A673 (cell line): ENCODE measurements at regions not wholly inside any gene's neighbourhood (a gene's known extent, or its start where the extent isn't known, plus 50 kb on each side); places are given as distances from the start of the nearest gene placed in this dataset.

Experiments
- BruUV-seq: library from RNA; stranded (reverse); fragments of 400-500 nt; replicated peaks from 2 replicates; lab custom pipeline; 2021; lab: Mats Ljungman, UMichigan
- CTCF ChIA-PET: fragments of 300-600 bp; sonication (Branson Sonifier 250); formaldehyde crosslinking; loops from one replicate; lab custom pipeline; 2022; ENCODE audit warnings: antibody characterized with exemption; lab: Charles Lee
- POLR2A ChIA-PET: fragments of 300-600 bp; sonication (Branson Sonifier 250); formaldehyde crosslinking; loops from one replicate; lab custom pipeline; 2022; ENCODE audit warnings: antibody characterized with exemption; ENCODE audit not compliant: low non-redundant PET; lab: Charles Lee
- DNase-seq: peaks from one replicate; pipeline ENCODE4 v3.0.0-alpha.2; 2015; ENCODE audit warnings: low spot score
- H3K27ac ChIP-seq: fragments of 200-600 bp; sonication (generic); 2 replicates; pipeline ENCODE4 v1.5.1; 2016; ENCODE audit warnings: mixed run types, low read depth, mild to moderate bottlenecking, mixed read lengths, antibody characterized with exemption, low read length; ENCODE audit not compliant: poor library complexity, severe bottlenecking
- H3K27me3 ChIP-seq: fragments of 200-600 bp; sonication (generic); replicated peaks from 2 replicates; pipeline ENCODE4 v1.6.1; 2017; ENCODE audit warnings: mixed run types, low read depth, mild to moderate bottlenecking, mixed read lengths, antibody characterized with exemption, low read length; ENCODE audit not compliant: insufficient read depth, poor library complexity
- H3K36me3 ChIP-seq: fragments of 200-600 bp; sonication (generic); 2 replicates; pipeline ENCODE4 v1.6.1; 2016; ENCODE audit warnings: mixed run types, mild to moderate bottlenecking, mixed read lengths, antibody characterized with exemption, low read length; ENCODE audit not compliant: insufficient read depth, poor library complexity, severe bottlenecking
- H3K4me1 ChIP-seq: fragments of 200-600 bp; sonication (generic); 2 replicates; pipeline ENCODE4 v1.6.1; 2017; ENCODE audit warnings: mixed run types, mild to moderate bottlenecking, mixed read lengths, antibody characterized with exemption, low read length; ENCODE audit not compliant: insufficient read depth, poor library complexity, severe bottlenecking
- H3K4me3 ChIP-seq: fragments of 200-600 bp; sonication (generic); 2 replicates; pipeline ENCODE4 v1.5.1; 2016; ENCODE audit warnings: low read depth, mixed run types, mild to moderate bottlenecking, mixed read lengths, low read length; ENCODE audit not compliant: poor library complexity, severe bottlenecking
- H3K9me3 ChIP-seq: fragments of 200-600 bp; sonication (generic); 2 replicates; pipeline ENCODE4 v1.6.1; 2016; ENCODE audit warnings: mixed run types, low read depth, mild to moderate bottlenecking, mixed read lengths, antibody characterized with exemption, low read length; ENCODE audit not compliant: poor library complexity, severe bottlenecking
- CTCF ChIP-seq: fragments of 300-800, 200-600 bp; sonication (generic); conservative IDR thresholded peaks from 2 replicates; pipeline ENCODE4 v1.5.1; 2017; ENCODE audit warnings: low read depth, mild to moderate bottlenecking, antibody characterized with exemption, low read length, moderate library complexity, mixed read lengths
- EZH2 ChIP-seq: fragments of 200-600 bp; sonication (generic); IDR thresholded peaks from 2 replicates; pipeline ENCODE4 v1.6.1; 2017; ENCODE audit warnings: borderline replicate concordance, low read depth, mild to moderate bottlenecking, mixed read lengths, antibody characterized with exemption, low read length; ENCODE audit not compliant: poor library complexity, severe bottlenecking
- intact Hi-C: fragments of 100-400 bp; cut with micrococcal nuclease; formaldehyde crosslinking; loops from one replicate; pipeline ENCODE4 v1.10.0; 2022; ENCODE audit not compliant: unreplicated experiment

DNA sequence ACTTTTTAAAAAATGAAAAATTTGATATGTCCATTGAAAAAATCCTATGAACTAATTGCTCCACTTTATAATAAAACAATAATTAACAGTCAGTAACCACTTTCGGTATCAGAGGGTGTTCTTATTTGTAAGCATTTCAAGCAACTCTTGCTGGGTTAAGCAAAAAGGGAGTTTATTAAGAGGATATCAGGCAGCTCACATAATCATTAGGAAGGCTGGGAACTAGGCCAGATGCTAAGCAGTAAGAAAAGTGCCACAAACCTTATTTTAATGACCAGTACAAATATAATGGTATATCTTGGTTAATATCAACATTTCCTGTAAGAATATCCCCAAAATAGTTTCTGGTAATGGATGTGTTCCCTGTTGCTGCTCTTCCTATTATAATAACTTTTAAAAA, 2618.3 kb upstream of the PCDH20 start:
- Histone ChIP-seq H3K27ac (no peak overlapping the region), H3K27me3 (no peaks in the 10 kb centered on the region), H3K36me3 (peaks cover 15% of the 10 kb centered on the region), H3K9me3 (no peaks in the 10 kb centered on the region), H3K4me1 (peaks cover 11% of the 10 kb centered on the region), H3K4me3 (no peak overlapping the region)
- no peak for DNase-seq
- intact Hi-C loops: no loop called here
- no TSS peak for BruUV-seq
- CTCF ChIA-PET: no interaction called here
- TF ChIP-seq CTCF (no peak), EZH2 (no peak)
- POLR2A ChIA-PET: no interaction called here

DNA sequence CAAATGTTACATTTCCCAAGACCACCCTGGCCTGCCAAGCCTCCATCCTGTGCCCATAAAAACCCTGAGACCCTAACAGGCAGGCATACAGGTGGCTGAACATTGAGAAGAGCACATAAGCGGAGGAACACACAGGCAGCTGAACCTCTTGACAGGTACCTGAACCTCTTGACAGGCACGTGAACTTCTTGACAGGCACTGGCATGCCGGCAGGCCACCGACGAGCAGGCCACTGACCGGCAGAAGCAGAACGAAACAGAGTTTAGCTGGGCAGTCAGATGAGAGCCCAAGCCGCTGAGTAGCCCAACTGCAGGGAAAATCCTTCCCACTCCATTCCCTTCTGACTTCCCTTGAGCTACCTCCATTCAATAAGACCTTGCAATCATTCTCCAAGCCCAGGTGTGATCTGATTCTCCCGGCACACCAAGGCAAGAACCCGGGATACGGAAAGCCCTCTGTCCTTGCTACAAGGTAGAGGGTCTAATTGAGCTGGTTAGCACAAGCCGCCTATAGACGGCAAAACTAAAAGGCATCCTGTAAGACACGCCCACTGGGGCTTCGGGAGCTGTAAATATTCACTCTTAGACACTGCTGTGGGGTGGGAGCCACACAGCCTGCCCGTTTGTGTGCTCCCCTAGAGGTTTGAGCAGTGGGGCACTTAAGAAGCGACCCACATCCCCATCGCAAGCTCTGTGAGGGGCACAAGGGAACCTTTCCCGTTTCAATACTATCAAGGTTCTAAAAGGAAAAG, 2613.9 kb upstream of the PCDH20 start:
- ChIA-PET CTCF (no interaction called here), POLR2A (interaction anchor here (0.6 to 0.7 kb wide), 2 partner anchors 21 to 47 kb away, joined by 3 read pairs; no protein-coding TSS in a partner anchor)
- H3K27ac ChIP-seq: no peak overlapping the region
- no TSS peak for BruUV-seq
- no peak for DNase-seq
- no peak for TF ChIP-seq EZH2
- TF ChIP-seq CTCF: no peak
- H3K27me3 ChIP-seq: no peaks in the 10 kb centered on the region
- no peaks in the 10 kb centered on the region for H3K4me1 ChIP-seq
- no peaks in the 10 kb centered on the region for H3K9me3 ChIP-seq
- no peak overlapping the region for H3K4me3 ChIP-seq
- intact Hi-C loops: no loop called here
- H3K36me3 ChIP-seq: peaks cover 16% of the 10 kb centered on the region

DNA sequence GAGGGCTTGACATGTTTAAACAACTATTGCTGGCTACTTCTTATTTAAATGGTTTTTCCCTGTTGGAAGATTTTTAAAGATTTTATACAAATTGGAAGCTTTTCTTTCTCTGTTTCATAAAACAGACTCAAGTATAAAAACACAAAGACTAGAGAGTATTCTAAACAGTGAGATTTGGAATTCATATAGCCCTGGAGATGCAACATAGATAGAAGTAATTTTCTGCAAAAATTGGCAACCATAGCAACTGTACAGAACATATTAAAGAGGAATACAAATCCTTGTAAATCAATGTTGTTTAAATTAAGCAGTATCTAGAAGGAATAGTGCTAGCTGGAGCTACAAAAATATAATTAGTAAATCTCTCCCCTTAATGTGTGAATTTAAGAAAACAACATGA, 2612.9 kb upstream of the PCDH20 start:
- Histone ChIP-seq H3K27ac (no peak overlapping the region), H3K4me1 (no peaks in the 10 kb centered on the region), H3K27me3 (no peaks in the 10 kb centered on the region), H3K4me3 (no peak overlapping the region), H3K36me3 (peaks cover 16% of the 10 kb centered on the region), H3K9me3 (no peaks in the 10 kb centered on the region)
- no TSS peak for BruUV-seq
- intact Hi-C loops: no loop called here
- ChIA-PET POLR2A (no interaction called here), CTCF (no interaction called here)
- no peak for DNase-seq
- TF ChIP-seq CTCF (no peak), EZH2 (no peak)
